ENCODE measurements at regions not wholly inside any gene's neighbourhood (a gene's known extent, or its start where the extent isn't known, plus 50 kb on each side); places are given as distances from the start of the nearest gene placed in this dataset.

- DNase-seq = no peak
Measured at GRCh38 chr5:77842243-77842642, 66.1 kb upstream of the TBCA start.

- DNase-seq = no peak
Measured at GRCh38 chr5:77841616-77842015, 65.5 kb upstream of the TBCA start.

- no peak for DNase-seq
Measured at GRCh38 chr5:77840930-77841329, 64.8 kb upstream of the TBCA start.

GRCh38 chr5:77839691-77840090 lies 63.6 kb upstream of the TBCA start:
- no peak for DNase-seq

GRCh38 chr5:77832938-77833337 lies 56.8 kb upstream of the TBCA start:
- no peak for DNase-seq

- peak; percentile 9 for DNase-seq
Measured at GRCh38 chr5:77832166-77832770, 56.1 kb upstream of the TBCA start.

GRCh38 chr5:77828445-77828844 lies 52.3 kb upstream of the TBCA start:
- no peak for DNase-seq

Data from DMS53 (cell line).